Caco-2 (cell line): ENCODE measurements at regions not wholly inside any gene's neighbourhood (a gene's known extent, or its start where the extent isn't known, plus 50 kb on each side); places are given as distances from the start of the nearest gene placed in this dataset.

Experiments used
- BruUV-seq: library from RNA; stranded (reverse); fragments of 400-500 nt; replicated peaks from 2 replicates; lab custom pipeline; 2021; lab: Mats Ljungman, UMichigan
- CTCF ChIA-PET: fragments of 300-600 bp; sonication (Branson Sonifier 250); formaldehyde crosslinking; loops from one replicate; lab custom pipeline; 2022; ENCODE audit warnings: antibody characterized with exemption; lab: Charles Lee
- POLR2A ChIA-PET: fragments of 300-600 bp; sonication (Branson Sonifier 250); formaldehyde crosslinking; loops from one replicate; lab custom pipeline; 2022; ENCODE audit warnings: antibody characterized with exemption; lab: Charles Lee
- DNase-seq, 2 experiments: peaks; one replicate each; pipeline versions ENCODE4 v3.0.0 to v3.0.0-alpha.2; 2020 to 2022
- H3K27me3 ChIP-seq: replicated peaks from 2 replicates; pipeline ENCODE4 v1.6.0; 2011; ENCODE audit warnings: low read length; ENCODE audit not compliant: control insufficient read depth, insufficient read depth
- H3K36me3 ChIP-seq: 2 replicates; pipeline ENCODE4 v1.5.1; 2011; ENCODE audit warnings: low read length; ENCODE audit not compliant: control insufficient read depth, insufficient read depth
- H3K4me1 ChIP-seq: fragments of 250-450 bp; sonication (Bioruptor Pico); 2 replicates; pipeline ENCODE4 v1.5.1; 2020; ENCODE audit warnings: mild to moderate bottlenecking
- H3K4me3 ChIP-seq: 2 replicates; pipeline ENCODE4 v1.5.1; 2011; ENCODE audit warnings: low read depth, mild to moderate bottlenecking, control low read depth, low read length
- H3K9me3 ChIP-seq: fragments of 250-450 bp; sonication (Bioruptor Pico); 2 replicates; pipeline ENCODE4 v1.5.1; 2020; ENCODE audit warnings: mild to moderate bottlenecking, moderate library complexity
- H3K27ac Mint-ChIP-seq: one replicate; pipeline ENCODE4 v1.8.0; 2022; ENCODE audit warnings: mixed read lengths; ENCODE audit not compliant: unreplicated experiment
- H3K27me3 Mint-ChIP-seq: one replicate; pipeline ENCODE4 v1.8.0; 2022; ENCODE audit warnings: mixed read lengths; ENCODE audit not compliant: insufficient read depth, unreplicated experiment
- H3K36me3 Mint-ChIP-seq: one replicate; pipeline ENCODE4 v1.8.0; 2022; ENCODE audit warnings: mild to moderate bottlenecking, mixed read lengths; ENCODE audit not compliant: insufficient read depth, unreplicated experiment
- H3K4me1 Mint-ChIP-seq: one replicate; pipeline ENCODE4 v1.8.0; 2022; ENCODE audit warnings: low read depth, mixed read lengths; ENCODE audit not compliant: unreplicated experiment
- H3K4me3 Mint-ChIP-seq: one replicate; pipeline ENCODE4 v1.8.0; 2022; ENCODE audit warnings: mild to moderate bottlenecking, moderate library complexity, mixed read lengths; ENCODE audit not compliant: unreplicated experiment
- H3K9me3 Mint-ChIP-seq: one replicate; pipeline ENCODE4 v1.8.0; 2022; ENCODE audit warnings: mixed read lengths; ENCODE audit not compliant: unreplicated experiment
- CTCF ChIP-seq, 2 experiments: fragments of 200-600 bp in 1 of 2; IDR thresholded peaks; 1 replicate in 1 of 2; 2 replicates in 1 of 2; pipeline versions ENCODE4 v1.5.1 to v1.8.0; 2011 to 2022; ENCODE audit warnings: antibody characterized with exemption in 1 of 2, control low read depth in 1 of 2, inconsistent platforms in 1 of 2, low read depth in 1 of 2, low read length in 1 of 2, mild to moderate bottlenecking in 1 of 2, moderate library complexity in 1 of 2; ENCODE audit not compliant: insufficient read depth in 1 of 2, severe bottlenecking in 1 of 2, unreplicated experiment in 1 of 2
- intact Hi-C: fragments of 100-400 bp; cut with micrococcal nuclease; formaldehyde crosslinking; loops from one replicate; pipeline ENCODE4 v1.10.0; 2022; ENCODE audit not compliant: unreplicated experiment

- CTCF ChIA-PET, result interaction anchor here (0.8 to 1.0 kb wide), 2 partner anchors 52 to 96 kb away, joined by 3 read pairs; no protein-coding TSS in a partner anchor
Observed at GRCh38 chr17:62161405-62162148, 96.5 kb upstream of the MED13 start.

GRCh38 chr17:62160816-62161215 lies 95.7 kb upstream of the MED13 start:
- Mint-ChIP-seq H3K9me3 (peaks cover 10% of the 10 kb centered on the region), H3K27ac (peak overlapping the region; percentile 72), H3K27me3 (no peaks in the 10 kb centered on the region), H3K4me3 (no peak overlapping the region), H3K4me1 (peaks cover 34% of the 10 kb centered on the region), H3K36me3 (no peaks in the 10 kb centered on the region)
- Histone ChIP-seq H3K4me3 (no peak overlapping the region), H3K27me3 (no peaks in the 10 kb centered on the region), H3K9me3 (peaks cover 7% of the 10 kb centered on the region; the same call in 1 of the 2 replicates), H3K36me3 (no peaks in the 10 kb centered on the region), H3K4me1 (peaks cover 51% of the 10 kb centered on the region)
- POLR2A ChIA-PET, result no interaction called here
- DNase-seq, result no peak
- no TSS peak for BruUV-seq
- CTCF ChIA-PET, result interaction anchor here (1.0 kb wide), 1 partner anchor 95 kb away, joined by 3 read pairs; no protein-coding TSS in a partner anchor
- TF ChIP-seq CTCF (IDR thresholded peaks at IDR 0.05; ENCODE audit: insufficient read depth in 1 of 2, low read depth in 1 of 2, low read length in 1 of 2, severe bottlenecking in 1 of 2, unreplicated experiment in 1 of 2), result no peak
- intact Hi-C loops, result no loop called here

More at GRCh38 chr17:62161405-62162148, 96.5 kb upstream of the MED13 start:
- Histone ChIP-seq H3K27me3 (no peaks in the 10 kb centered on the region), H3K4me1 (peaks cover 56% of the 10 kb centered on the region), H3K36me3 (no peaks in the 10 kb centered on the region), H3K9me3 (peaks cover 7% of the 10 kb centered on the region; the same call in 1 of the 2 replicates), H3K4me3 (no peak overlapping the region)
- no peak overlapping the region for H3K4me3 Mint-ChIP-seq
- peak overlapping the region; percentile 72 for H3K27ac Mint-ChIP-seq
- intact Hi-C loops, result no loop called here
- TF ChIP-seq CTCF (IDR thresholded peaks at IDR 0.05; ENCODE audit: insufficient read depth in 1 of 2, low read depth in 1 of 2, low read length in 1 of 2, severe bottlenecking in 1 of 2, unreplicated experiment in 1 of 2), result no peak
- H3K9me3 Mint-ChIP-seq, result peaks cover 10% of the 10 kb centered on the region
- no peaks in the 10 kb centered on the region for H3K36me3 Mint-ChIP-seq
- DNase-seq, result no peak
- no TSS peak for BruUV-seq
- no peaks in the 10 kb centered on the region for H3K27me3 Mint-ChIP-seq
- peaks cover 34% of the 10 kb centered on the region for H3K4me1 Mint-ChIP-seq
- POLR2A ChIA-PET, result no interaction called here

- Mint-ChIP-seq H3K36me3 (no peaks in the 10 kb centered on the region), H3K4me1 (peaks cover 28% of the 10 kb centered on the region), H3K27ac (no peak overlapping the region), H3K27me3 (no peaks in the 10 kb centered on the region), H3K9me3 (peaks cover 10% of the 10 kb centered on the region), H3K4me3 (no peak overlapping the region)
- H3K27me3 ChIP-seq, result no peaks in the 10 kb centered on the region
- no peaks in the 10 kb centered on the region for H3K36me3 ChIP-seq
- ChIA-PET CTCF (no interaction called here), POLR2A (no interaction called here)
- no TSS peak for BruUV-seq
- DNase-seq, result no peak
- peaks cover 42% of the 10 kb centered on the region for H3K4me1 ChIP-seq
- H3K9me3 ChIP-seq, result peaks cover 7% of the 10 kb centered on the region; the same call in 1 of the 2 replicates
- no peak overlapping the region for H3K4me3 ChIP-seq
- intact Hi-C loops, result no loop called here
- TF ChIP-seq CTCF (IDR thresholded peaks at IDR 0.05; ENCODE audit: insufficient read depth in 1 of 2, low read depth in 1 of 2, low read length in 1 of 2, severe bottlenecking in 1 of 2, unreplicated experiment in 1 of 2), result no peak
Observed at GRCh38 chr17:62159994-62160393, 94.9 kb upstream of the MED13 start.
